ENCODE measurements at regions not wholly inside any gene's neighbourhood (a gene's known extent, or its start where the extent isn't known, plus 50 kb on each side); places are given as distances from the start of the nearest gene placed in this dataset.
"Not testable (repeated sequence)": the region's sequence is repeated elsewhere in the genome, so short reads cannot be mapped to it uniquely, and the experiment has no call there.

DNA sequence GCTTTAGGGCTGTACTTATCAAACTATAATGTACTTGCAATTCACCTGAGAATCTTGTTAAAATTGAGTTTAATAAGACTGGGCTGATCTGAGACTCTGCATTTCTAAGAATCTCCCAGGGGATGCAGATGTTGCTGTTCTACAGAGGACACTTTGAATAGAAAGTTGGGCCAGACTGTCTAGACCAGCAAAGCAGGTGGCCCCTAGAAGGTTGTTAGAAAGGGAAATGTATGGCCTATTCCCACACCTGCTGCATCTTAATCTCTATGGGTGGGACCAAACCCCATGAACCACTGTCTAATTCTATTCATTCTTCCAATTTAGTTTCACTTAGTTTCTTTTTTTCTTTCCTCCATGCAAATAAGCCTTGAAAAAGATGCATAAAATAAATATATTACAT, 413.2 kb upstream of the TECRL start:
- DNase-seq (ENCODE audit: low spot score): no peak

DNA sequence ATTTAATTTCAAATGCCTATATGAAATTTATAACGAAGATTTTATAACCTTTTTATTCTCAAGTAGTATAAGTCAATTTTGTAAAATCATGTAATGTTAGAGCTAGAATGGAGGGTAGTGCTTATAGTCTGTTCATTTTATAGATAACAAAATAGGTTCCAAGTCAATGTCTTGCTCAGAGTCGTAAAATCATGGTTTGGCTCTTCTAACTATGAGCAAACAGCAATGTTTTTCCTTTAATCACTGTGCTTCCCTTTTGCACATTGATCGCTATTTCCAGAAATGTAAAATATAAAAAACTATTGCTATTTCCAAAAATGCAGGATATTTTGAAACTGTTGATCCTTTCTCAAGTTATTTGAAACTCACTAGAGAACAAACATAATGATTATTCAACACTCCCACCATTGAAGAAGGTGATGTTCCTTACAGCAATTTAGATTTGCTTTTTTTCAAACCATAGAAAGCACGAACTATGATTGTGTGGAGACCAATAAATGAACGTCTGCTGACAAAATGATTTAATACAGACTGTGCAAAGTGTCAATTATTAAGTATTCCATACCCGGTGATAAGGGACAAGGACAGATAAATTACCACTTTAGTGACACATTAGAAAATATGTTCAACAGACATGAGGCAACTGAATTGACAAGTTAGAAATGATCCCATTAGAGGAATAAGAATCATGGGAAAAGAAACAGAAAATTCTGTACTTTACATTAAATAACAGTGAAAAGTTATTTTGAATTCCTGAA, 412.1 kb upstream of the TECRL start:
- no peak for DNase-seq (ENCODE audit: low spot score)

DNA sequence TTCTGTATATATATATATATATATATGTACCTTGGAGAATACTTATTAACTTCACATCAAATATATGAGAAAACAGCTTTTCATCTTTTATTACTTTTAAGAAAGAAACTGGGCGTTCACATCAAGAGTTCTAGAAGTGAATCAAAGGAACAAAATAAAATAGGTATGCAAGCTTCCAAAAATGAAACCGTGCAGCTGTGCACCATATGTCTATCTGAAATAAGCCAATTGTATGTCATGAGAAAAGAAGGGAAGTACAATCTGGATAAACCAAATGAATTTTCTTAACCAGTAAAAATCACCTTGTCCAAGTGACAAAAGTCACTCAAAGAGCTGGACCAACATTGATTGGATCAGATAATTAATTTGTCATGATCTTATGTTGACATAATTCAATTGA, 405.4 kb upstream of the TECRL start:
- no peak for DNase-seq (ENCODE audit: low spot score)

GRCh38 chr4:64807821-64808220, 398.6 kb upstream of the TECRL start:
- DNase-seq (ENCODE audit: low spot score): no peak

DNA sequence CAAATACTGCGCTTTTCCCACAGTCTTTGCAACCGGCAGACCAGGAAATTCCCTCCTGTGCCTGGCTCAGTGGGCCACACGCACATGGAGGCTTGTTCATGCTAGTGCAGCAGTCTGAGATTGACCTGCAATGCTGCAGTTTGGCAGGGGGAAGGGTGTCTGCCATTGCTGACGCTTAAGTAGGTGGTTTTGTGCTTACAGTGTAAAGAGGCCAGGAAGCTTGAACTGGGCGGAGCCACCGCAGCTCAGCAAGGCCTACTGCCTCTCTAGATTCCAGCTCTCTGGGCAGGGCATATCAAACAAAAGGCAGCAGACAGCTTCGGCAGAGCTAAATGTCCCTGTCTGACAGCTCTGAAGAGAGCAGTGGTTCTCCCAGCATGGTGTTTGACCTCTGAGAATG, 390.5 kb upstream of the TECRL start:
- no peak for DNase-seq (ENCODE audit: low spot score)

- DNase-seq (ENCODE audit: low spot score): not testable (repeated sequence)
Observed at GRCh38 chr4:64798828-64799227, 389.6 kb upstream of the TECRL start.

GRCh38 chr4:64796581-64796980, 387.3 kb upstream of the TECRL start:
- no peak for DNase-seq (ENCODE audit: low spot score)

- no peak for DNase-seq (ENCODE audit: low spot score)
Observed at GRCh38 chr4:64784125-64784524, 374.9 kb upstream of the TECRL start.

DNA sequence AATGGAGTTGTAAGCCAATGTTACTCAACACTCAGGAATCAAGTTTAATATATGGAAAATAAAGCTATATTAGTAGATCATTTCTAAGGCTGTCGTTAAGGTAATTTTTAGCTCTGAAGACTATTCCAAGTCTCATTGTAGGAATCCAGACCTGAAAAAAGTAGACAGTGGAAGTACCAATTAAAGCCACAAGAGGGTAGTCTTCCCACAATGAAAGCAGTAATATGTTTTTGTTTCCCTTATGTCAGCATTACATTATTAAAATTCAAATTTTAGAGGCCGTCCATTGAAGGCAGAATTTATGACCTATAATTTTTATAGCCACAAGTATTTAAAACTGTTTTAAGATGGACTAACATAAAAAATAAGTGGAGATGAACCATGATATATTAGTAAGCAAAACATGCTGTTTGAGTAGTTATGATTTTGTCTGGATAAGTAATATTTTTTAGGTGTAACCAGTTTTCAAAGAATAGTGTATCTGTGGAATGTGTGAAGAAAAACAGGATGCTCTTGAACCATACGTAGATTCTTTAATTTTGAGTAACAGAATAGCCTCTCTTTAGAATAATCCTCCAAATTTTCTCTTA, 372.6 kb upstream of the TECRL start:
- no peak for DNase-seq (ENCODE audit: low spot score)

GRCh38 chr4:64780664-64781063, 371.4 kb upstream of the TECRL start:
- no peak for DNase-seq (ENCODE audit: low spot score)

DNA sequence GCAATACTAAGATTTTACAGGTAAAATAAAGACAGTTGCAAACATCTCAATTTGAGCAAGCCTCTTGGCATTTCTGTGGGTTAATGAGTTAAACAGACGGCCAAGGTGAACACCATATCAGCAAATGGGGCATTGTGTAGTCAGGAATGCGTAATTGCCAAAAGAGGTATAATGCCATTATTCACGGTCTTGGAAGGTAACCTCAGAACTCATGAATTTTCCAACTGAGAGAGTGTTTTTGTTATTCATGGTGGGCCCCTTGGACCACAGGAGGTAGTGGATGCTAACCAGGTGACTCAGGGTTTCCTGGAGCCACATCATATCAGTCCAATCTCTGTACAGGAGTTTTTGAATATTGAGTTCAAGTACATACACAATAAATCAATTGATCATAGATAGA, 368.0 kb upstream of the TECRL start:
- DNase-seq (ENCODE audit: low spot score): no peak

DNA sequence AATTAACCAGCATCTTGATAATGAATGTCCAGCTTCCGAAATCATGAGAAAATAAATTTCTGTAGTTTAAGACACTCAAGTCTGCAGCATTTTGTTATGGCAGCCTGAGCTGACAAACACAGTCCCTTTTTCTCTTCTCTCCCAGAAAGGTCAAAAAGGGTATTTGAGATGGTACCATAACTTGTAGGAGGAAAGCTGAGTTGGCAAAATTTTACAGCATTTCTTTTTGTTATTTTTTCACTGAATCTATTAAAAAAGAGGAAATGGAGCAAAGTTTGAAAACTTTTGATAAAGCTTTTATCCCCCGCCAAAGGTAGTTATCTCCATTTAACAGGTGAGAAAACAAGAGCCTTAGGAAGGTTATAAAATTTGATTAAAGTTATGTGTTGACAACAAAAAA, 367.6 kb upstream of the TECRL start:
- DNase-seq (ENCODE audit: low spot score): no peak

GRCh38 chr4:64774626-64775025, 365.4 kb upstream of the TECRL start:
- DNase-seq (ENCODE audit: low spot score): no peak

DNA sequence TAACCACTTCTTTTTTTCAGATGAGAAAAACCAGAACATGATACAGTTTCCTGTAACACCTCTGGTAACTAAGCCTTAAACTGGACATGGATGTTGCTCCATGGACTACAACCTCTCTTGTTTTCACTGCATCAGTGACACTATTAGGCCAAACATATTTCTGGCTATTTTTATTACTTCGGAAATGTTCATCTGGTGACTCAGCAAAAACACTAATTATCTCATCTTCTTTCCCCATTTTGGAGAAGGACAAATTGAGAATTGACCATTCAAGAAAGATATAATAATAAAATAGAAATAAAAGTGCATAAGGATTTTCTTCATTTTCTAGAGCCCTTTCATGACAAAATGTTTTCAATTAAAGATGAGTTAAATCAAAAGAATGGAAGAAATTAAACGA, 361.9 kb upstream of the TECRL start:
- no peak for DNase-seq (ENCODE audit: low spot score)

DNA sequence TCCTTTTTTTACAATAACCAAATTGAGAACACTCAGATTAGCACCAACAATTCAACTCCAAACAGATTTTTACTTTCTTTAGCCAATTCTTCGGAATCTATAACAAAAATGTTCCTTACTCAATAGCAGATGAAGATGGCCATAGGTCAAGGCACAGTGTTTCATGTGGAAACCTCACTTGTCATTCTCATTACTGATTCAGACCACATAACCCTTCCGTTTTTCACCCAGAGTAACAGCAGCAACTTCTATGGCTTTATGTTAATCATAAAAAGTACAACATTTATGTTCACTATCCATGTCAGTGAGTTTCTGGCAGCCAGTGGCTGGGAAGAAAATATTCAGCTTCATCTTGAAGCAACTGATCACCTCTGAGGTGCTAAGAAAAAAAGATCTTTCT, 358.3 kb upstream of the TECRL start:
- no peak for DNase-seq (ENCODE audit: low spot score)

DNA sequence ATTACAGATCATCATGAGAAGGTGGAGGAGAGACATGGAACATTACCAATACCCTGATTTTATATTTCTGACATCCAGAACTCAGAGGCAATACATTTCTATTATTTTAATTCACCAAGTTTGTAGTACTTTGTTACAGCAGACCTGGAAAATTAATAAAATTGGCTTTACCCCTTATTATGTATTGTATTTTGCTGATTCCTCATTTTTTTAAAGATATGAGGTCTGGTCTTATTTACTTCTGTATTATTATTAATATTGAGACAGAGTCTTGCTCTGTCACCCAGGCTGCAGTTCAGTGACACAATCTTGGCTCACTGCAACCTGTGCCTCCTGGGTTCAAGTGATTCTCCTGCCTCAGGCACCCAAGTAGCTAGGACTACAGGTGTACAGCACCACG, 357.3 kb upstream of the TECRL start:
- DNase-seq (ENCODE audit: low spot score): no peak

GRCh38 chr4:64756016-64756415, 346.8 kb upstream of the TECRL start:
- DNase-seq (ENCODE audit: low spot score): no peak

GRCh38 chr4:64747919-64748715, 338.9 kb upstream of the TECRL start:
- DNase-seq (ENCODE audit: low spot score): no peak

DNA sequence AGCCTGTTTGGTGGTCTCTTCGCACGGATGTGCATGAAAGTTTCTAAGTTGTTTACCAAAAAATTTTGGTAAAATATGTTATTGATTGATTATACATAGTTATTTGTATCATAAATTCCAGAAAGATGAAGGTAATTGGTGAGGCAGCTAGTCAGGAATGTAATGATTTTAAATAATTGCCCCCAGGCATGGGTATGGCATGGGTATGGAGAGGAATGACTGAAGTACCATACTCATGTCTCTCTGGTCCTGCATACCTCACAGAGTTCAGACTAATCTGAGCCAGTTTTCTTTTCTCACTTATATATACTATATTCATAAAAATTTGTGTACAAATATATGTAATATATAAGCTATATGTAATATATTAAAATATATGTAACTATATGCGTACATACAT, 329.0 kb upstream of the TECRL start:
- DNase-seq (ENCODE audit: low spot score): no peak

DNA sequence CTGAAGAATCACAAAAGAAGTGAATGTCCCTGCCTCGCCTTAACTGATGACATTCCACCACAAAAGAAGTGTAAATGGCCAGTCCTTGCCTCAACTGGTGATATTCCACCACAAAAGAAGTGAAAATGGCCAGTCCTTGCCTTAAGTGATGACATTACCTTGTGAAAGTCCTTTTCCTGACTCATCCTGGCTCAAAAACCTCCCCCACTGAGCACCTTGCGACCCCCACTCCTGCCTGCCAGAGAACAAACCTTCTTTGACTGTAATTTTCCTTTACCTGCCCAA, 328.5 kb upstream of the TECRL start:
- DNase-seq (ENCODE audit: low spot score): not testable (repeated sequence)

GRCh38 chr4:64737026-64737853, 328.0 kb upstream of the TECRL start:
- DNase-seq (ENCODE audit: low spot score): no peak

DNA sequence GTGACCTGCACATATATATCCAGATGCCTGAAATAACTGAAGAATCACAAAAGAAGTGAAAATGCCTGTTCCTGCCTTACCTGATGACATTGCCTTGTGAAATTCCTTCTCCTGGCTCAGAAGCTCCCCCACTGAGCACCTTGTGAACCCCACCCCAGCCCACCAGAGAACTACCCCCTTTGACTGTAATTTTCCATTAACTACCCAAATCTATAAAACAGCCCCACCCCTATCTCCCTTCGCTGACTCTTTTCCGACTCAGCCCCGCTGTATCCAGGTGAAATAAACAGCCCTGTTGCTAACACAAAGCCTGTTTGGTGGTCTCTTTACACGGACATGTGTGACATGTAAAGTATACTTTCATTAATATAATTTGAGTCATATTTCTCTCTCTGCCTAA, 320.3 kb upstream of the TECRL start:
- DNase-seq (ENCODE audit: low spot score): no peak

DNA sequence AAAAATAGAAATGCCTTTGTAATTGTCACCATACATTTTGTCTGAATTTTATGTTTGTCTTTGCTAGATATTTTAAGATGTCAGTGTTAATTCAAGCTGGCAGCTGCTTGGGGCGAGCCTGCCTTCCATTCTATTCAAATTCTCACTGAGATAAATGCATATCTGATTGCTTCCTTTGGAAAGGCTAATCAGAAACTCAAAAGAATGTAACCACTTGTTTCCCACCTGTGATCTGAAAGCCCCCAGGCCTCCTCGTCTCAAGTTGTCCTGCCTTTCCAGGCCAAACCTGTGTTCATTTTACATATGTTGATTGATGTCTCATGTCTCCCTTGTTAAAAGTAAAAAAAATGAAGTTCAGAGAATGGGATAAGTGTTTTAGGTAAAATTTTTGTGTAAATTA, 318.7 kb upstream of the TECRL start:
- DNase-seq (ENCODE audit: low spot score): no peak
